ENCODE measurements at regions not wholly inside any gene's neighbourhood (a gene's known extent, or its start where the extent isn't known, plus 50 kb on each side); places are given as distances from the start of the nearest gene placed in this dataset.

GRCh38 chr12:100737168-100737567 is 57.4 kb upstream of the ANO4 start:
- Histone ChIP-seq H3K4me3 (no peak overlapping the region), H4K20me1 (no peaks in the 10 kb centered on the region), H3K9me3 (no peaks in the 10 kb centered on the region), H3K27ac (no peak overlapping the region), H3K36me3 (no peaks in the 10 kb centered on the region), H3K4me2 (no peak overlapping the region), H3K4me1 (no peaks in the 10 kb centered on the region), H3K9ac (no peak overlapping the region), H3K27me3 (no peaks in the 10 kb centered on the region)
- TF ChIP-seq Cebpa-rat (IDR thresholded peaks at IDR 0.05): no peak

DNA sequence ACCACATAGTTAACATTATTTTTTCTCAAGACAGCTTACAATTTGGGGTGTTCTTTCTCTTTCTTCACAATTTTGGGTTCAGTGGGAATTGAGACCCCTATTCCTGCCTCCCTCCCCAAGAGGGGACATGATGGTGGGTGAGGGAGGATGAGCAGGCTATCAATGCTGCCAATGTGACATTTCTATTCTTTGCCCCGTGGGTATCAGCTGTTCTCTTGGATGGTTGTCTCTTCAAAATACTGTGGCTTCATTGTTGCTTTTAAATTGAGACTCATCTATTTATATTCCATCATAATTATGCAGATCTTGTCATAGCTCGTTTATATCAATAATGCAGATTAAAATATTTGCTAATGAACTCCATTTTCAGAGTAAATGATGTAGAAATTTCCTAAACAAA is 56.5 kb upstream of the ANO4 start:
- Histone ChIP-seq H3K9ac (no peak overlapping the region), H3K4me2 (no peak overlapping the region), H3K27ac (no peak overlapping the region), H3K4me3 (no peak overlapping the region), H3K36me3 (no peaks in the 10 kb centered on the region), H3K4me1 (no peaks in the 10 kb centered on the region), H4K20me1 (no peaks in the 10 kb centered on the region), H3K9me3 (no peaks in the 10 kb centered on the region), H3K27me3 (no peaks in the 10 kb centered on the region)
- no peak for TF ChIP-seq Cebpa-rat (IDR thresholded peaks at IDR 0.05)

GRCh38 chr12:100741084-100741711 is 53.4 kb upstream of the ANO4 start:
- H3K9me3 ChIP-seq: no peaks in the 10 kb centered on the region
- no peak for TF ChIP-seq Cebpa-rat (IDR thresholded peaks at IDR 0.05)
- H3K4me3 ChIP-seq: no peak overlapping the region
- H3K4me2 ChIP-seq: no peak overlapping the region
- H3K4me1 ChIP-seq: no peaks in the 10 kb centered on the region
- H4K20me1 ChIP-seq: no peaks in the 10 kb centered on the region
- no peaks in the 10 kb centered on the region for H3K27me3 ChIP-seq
- no peak overlapping the region for H3K27ac ChIP-seq
- no peaks in the 10 kb centered on the region for H3K36me3 ChIP-seq
- H3K9ac ChIP-seq: no peak overlapping the region

DNA sequence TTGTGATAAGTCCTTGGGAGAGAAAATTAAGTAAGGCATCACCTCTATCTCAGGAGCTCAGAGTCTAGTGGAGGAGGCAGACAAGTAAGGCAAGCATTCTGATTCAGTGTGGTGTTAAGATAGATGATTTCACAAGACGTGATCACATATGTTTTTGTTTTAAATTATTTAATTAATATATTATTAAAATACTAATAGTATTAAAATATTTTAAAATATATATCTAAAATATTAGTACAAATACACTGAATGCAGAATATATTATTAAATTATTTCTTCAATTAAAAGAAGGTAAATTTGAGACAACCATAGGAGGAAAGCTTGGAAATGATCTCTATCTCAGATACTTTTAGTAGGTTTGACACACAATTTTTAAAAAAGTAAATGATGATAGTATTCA is 51.5 kb upstream of the ANO4 start:
- no peak overlapping the region for H3K4me3 ChIP-seq
- H3K4me1 ChIP-seq: no peaks in the 10 kb centered on the region
- H3K27ac ChIP-seq: no peak overlapping the region
- H3K4me2 ChIP-seq: no peak overlapping the region
- no peaks in the 10 kb centered on the region for H3K27me3 ChIP-seq
- H3K9me3 ChIP-seq: no peaks in the 10 kb centered on the region
- H3K36me3 ChIP-seq: no peaks in the 10 kb centered on the region
- no peaks in the 10 kb centered on the region for H4K20me1 ChIP-seq
- no peak for TF ChIP-seq Cebpa-rat (IDR thresholded peaks at IDR 0.05)
- H3K9ac ChIP-seq: no peak overlapping the region

Data from BLaER1 (cell line).